Gastrocnemius medialis (tissue), 4 donors: ENCODE measurements at regions not wholly inside any gene's neighbourhood (a gene's known extent, or its start where the extent isn't known, plus 50 kb on each side); places are given as distances from the start of the nearest gene placed in this dataset.

ENCODE experiments used
- POLR2A ChIP-seq, 2 donors: fragments of 450-650 bp; IDR thresholded peaks; one replicate each; pipeline ENCODE4 v1.6.1; 2017; ENCODE audit warnings: antibody characterized with exemption in 2 of 2, mild to moderate bottlenecking in 2 of 2, moderate library complexity in 2 of 2
- TF ChIP-seq, protein P1 (sequence below), 5 experiments: fragments of 450-650 bp in 3 of 5; fragments of 200-600 bp in 2 of 5; sonication (generic) in 2 of 5; IDR thresholded peaks in 4 of 5; conservative IDR thresholded peaks in 1 of 5; 1 replicate in 4 of 5; 2 replicates in 1 of 5; pipeline ENCODE4 v1.5.1; 2016 to 2019; ENCODE audit warnings: antibody characterized with exemption in 5 of 5, mild to moderate bottlenecking in 3 of 5, moderate library complexity in 3 of 5

DNA sequence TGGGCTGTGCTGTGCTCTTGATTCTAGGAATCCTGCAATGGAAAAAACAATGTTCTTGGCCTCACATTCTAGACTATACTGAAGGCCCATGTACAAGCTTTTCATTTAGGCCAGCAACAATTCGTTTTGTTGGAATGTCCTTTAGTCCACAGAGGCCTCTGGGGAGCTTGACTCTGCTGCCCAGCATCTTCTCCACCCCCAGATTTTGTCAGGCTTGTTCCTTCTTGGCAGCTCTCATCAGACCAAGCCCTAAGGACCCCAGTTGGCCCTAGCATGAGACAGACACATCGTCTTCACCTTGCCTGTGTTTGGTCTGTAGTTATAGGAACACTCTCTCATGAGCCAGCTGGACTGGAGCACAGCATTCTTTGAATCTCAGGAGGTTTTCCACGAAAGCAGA lies 300.1 kb downstream of the VRK1 start:
- TF ChIP-seq, protein P1, sequence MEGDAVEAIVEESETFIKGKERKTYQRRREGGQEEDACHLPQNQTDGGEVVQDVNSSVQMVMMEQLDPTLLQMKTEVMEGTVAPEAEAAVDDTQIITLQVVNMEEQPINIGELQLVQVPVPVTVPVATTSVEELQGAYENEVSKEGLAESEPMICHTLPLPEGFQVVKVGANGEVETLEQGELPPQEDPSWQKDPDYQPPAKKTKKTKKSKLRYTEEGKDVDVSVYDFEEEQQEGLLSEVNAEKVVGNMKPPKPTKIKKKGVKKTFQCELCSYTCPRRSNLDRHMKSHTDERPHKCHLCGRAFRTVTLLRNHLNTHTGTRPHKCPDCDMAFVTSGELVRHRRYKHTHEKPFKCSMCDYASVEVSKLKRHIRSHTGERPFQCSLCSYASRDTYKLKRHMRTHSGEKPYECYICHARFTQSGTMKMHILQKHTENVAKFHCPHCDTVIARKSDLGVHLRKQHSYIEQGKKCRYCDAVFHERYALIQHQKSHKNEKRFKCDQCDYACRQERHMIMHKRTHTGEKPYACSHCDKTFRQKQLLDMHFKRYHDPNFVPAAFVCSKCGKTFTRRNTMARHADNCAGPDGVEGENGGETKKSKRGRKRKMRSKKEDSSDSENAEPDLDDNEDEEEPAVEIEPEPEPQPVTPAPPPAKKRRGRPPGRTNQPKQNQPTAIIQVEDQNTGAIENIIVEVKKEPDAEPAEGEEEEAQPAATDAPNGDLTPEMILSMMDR (IDR thresholded peaks at IDR 0.05 in 4 of 5, conservative IDR thresholded peaks at IDR 0.05 in 1 of 5), result no peak
- no peak for TF ChIP-seq POLR2A (IDR thresholded peaks at IDR 0.05)
